Coronary artery (tissue), 2 donors: ENCODE measurements at regions not wholly inside any gene's neighbourhood (a gene's known extent, or its start where the extent isn't known, plus 50 kb on each side); places are given as distances from the start of the nearest gene placed in this dataset.

Source experiments
- DNase-seq: peaks from one replicate; pipeline ENCODE4 v3.0.0-alpha.2; 2017; ENCODE audit warnings: low spot score
- H3K27ac ChIP-seq, 2 donors: fragments of 200-600 bp; sonication (generic); one replicate each; pipeline ENCODE4 v1.5.1; 2016 to 2019
- H3K4me3 ChIP-seq: fragments of 200-600 bp; sonication (generic); 2 replicates; pipeline ENCODE4 v1.5.1; 2016; ENCODE audit warnings: mild to moderate bottlenecking, moderate library complexity
- TF ChIP-seq, protein P1 (sequence below): fragments of 200-600 bp; sonication (generic); IDR thresholded peaks from one replicate; pipeline ENCODE4 v1.5.1; 2019; ENCODE audit warnings: antibody characterized with exemption

DNA sequence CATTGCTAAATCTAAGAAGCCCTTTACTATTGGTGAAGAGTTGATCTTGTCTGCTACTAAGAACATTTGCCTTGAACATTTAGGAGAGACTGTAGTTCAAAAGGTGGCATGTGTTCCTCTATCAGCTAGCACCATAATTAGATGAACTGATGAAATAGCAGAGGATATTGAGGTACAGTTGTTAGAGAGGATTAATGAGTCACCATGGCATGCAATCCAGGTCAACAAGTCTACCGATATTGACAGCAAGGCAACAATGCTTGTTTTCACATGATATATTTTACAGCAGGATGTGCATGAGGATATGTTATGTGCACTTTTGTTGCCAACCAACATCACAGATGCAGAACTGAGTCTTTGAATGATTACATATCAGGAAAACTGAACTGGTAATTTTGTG, 134.3 kb upstream of the CDH9 start:
- Histone ChIP-seq H3K27ac (no peak overlapping the region), H3K4me3 (no peak overlapping the region)
- TF ChIP-seq, protein P1, sequence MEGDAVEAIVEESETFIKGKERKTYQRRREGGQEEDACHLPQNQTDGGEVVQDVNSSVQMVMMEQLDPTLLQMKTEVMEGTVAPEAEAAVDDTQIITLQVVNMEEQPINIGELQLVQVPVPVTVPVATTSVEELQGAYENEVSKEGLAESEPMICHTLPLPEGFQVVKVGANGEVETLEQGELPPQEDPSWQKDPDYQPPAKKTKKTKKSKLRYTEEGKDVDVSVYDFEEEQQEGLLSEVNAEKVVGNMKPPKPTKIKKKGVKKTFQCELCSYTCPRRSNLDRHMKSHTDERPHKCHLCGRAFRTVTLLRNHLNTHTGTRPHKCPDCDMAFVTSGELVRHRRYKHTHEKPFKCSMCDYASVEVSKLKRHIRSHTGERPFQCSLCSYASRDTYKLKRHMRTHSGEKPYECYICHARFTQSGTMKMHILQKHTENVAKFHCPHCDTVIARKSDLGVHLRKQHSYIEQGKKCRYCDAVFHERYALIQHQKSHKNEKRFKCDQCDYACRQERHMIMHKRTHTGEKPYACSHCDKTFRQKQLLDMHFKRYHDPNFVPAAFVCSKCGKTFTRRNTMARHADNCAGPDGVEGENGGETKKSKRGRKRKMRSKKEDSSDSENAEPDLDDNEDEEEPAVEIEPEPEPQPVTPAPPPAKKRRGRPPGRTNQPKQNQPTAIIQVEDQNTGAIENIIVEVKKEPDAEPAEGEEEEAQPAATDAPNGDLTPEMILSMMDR, result no peak
- no peak for DNase-seq

DNA sequence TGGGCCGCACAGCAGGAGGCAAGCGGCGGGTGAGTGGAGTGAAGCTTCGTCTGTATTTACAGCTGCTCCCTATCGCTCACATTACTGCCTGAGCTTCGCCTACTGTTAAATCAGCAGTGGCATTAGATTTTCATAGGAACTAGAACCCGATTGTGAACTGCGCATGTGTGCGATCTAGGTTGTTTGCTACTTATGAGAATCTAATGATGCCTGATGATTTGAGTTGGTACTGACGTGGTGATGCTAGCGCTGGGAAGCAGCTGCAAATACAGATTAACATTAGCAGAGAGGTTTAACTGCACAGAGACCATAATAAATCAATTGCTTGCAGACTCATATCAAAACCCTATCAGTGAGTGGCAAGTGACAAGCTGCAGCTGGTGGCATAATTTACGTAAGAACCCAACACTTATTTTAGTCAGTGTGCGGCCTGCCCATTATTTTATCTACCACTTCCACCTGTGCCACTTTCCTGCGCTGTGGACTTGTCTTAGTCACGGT, 133.4 kb upstream of the CDH9 start:
- DNase-seq, result no peak
- TF ChIP-seq, protein P1, result no peak
- no peak overlapping the region for H3K27ac ChIP-seq
- no peak overlapping the region for H3K4me3 ChIP-seq

DNA sequence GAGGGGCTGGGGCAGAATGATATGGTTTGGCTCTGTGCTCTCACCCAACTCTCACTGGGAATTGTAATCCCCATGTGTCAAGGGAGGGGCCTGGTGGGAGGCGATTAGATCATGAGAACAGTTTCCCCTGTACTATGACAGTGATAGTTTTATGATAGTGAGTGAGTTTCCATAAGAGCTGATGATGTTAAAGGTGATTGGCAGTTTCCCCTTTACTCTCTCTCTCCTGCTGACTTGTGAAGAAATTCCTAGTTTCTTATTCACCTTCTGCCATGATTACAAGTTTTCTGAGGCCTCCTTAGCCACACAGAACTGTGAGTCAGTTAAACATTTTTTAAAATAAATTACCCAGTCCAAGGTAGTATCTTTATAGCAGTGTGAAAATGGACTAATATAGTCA, 120.4 kb upstream of the CDH9 start:
- no peak for DNase-seq
- TF ChIP-seq, protein P1, result no peak
- Histone ChIP-seq H3K4me3 (no peak overlapping the region), H3K27ac (no peak overlapping the region)

DNA sequence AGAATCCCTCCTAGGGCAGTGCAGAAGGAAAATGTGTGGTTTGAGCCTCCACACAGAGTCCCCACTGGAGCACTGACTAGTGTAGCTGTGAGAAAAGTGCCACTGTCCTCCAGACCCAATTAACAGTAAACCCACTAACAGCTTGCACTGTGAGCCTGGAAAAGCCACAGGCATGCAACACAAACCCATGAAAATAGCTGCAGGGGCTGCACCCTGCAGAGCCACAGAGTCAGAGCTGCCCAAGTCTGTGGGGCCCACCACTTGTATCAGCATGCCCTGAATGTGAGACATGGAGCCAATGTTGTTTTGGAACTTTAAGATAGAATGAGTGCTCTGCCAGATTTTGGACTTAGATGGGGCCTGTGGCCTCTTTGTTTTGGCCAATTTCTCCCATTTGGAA, 119.8 kb upstream of the CDH9 start:
- no peak for DNase-seq
- Histone ChIP-seq H3K4me3 (no peak overlapping the region), H3K27ac (no peak overlapping the region)
- TF ChIP-seq, protein P1, result no peak

DNA sequence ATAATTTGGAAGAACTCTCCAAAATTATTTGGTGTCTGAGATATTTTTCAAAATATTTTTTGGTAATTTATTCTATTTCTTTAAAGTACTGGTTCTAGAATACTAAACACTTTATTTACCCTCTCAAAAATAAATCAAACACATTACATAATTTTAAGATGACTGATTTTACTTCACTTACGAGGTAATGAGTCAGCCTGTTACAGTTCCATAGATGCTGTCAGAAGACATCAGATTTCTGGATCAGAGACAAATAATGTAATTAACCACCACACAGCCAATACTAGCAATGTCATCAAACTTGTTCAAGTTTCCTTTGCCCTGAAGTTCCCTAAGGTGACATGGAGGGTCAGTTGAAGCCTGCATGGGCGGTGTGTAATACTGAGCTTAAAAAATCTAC, 106.1 kb upstream of the CDH9 start:
- Histone ChIP-seq H3K4me3 (no peak overlapping the region), H3K27ac (no peak overlapping the region)
- TF ChIP-seq, protein P1, result no peak
- no peak for DNase-seq

DNA sequence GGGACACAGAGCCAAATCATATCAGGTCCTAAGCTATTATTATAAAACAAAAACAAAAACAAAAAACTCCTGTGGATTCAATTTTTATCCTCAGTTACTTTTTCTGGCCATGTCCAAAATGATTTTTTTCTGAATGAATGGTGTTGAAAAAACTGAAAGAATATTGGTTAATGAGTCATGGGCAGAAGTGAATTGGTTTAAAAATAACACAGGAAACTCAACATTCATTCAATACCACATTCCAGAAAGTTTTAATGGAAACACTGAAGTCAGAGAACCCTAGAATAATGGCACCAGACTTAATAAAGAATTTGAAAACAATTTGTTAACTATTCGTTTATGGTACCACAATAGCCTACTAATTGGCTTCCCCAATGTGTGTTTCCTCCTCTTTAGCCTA, 102.4 kb upstream of the CDH9 start:
- TF ChIP-seq, protein P1, result no peak
- Histone ChIP-seq H3K4me3 (no peak overlapping the region), H3K27ac (no peak overlapping the region)
- no peak for DNase-seq

DNA sequence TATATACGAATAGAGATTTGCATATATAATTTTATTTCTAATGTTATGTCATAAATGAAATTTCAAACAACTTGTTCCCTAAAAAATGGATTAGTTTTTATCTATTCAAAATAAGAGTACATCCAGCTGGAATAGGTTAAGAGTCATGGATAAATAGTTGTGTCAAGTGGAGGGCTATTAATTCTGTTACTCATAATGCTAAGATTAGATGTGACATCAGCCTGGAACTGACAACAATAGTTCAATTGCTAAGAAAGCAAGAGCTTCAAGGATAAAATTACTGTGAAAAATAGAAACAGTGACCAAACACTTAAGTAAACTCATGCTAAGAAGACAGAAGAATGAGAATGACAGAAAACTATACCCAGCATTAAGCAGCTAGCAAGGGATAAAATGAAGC, 92.2 kb upstream of the CDH9 start:
- Histone ChIP-seq H3K27ac (no peak overlapping the region), H3K4me3 (no peak overlapping the region)
- TF ChIP-seq, protein P1, result no peak
- no peak for DNase-seq
